Esophagus muscularis mucosa (tissue), 4 donors: ENCODE measurements at regions not wholly inside any gene's neighbourhood (a gene's known extent, or its start where the extent isn't known, plus 50 kb on each side); places are given as distances from the start of the nearest gene placed in this dataset.
A peak's percentile ranks its signal among the peaks of the same experiment; 100 is the strongest.
"Not testable (repeated sequence)": the region's sequence is repeated elsewhere in the genome, so short reads cannot be mapped to it uniquely, and the experiment has no call there.

Experiments used
- DNase-seq: peaks from one replicate; pipeline ENCODE4 v3.0.0-alpha.2; 2017; ENCODE audit errors: extremely low spot score
- H3K27ac ChIP-seq, 4 donors: fragments of 200-600 bp; sonication (generic); replicated peaks in 1 of 4; 1 replicate in 3 of 4; 2 replicates in 1 of 4; pipeline ENCODE4 v1.5.1; 2016 to 2019; ENCODE audit warnings: mild to moderate bottlenecking in 1 of 4
- H3K27me3 ChIP-seq, 4 donors: fragments of 200-600 bp; sonication (generic); one replicate each; pipeline versions ENCODE4 v1.5.1 to v1.6.0; 2016 to 2019
- H3K36me3 ChIP-seq, 4 donors: fragments of 200-600 bp; sonication (generic); one replicate each; pipeline ENCODE4 v1.5.1; 2016 to 2019
- H3K4me1 ChIP-seq, 4 donors: fragments of 200-600 bp; sonication (generic); one replicate each; pipeline ENCODE4 v1.5.1; 2016 to 2019
- H3K4me3 ChIP-seq, 4 donors: fragments of 200-600 bp; sonication (generic); 1 replicate in 2 of 4; 2 replicates in 2 of 4; pipeline ENCODE4 v1.5.1; 2016 to 2019; ENCODE audit warnings: mild to moderate bottlenecking in 4 of 4, moderate library complexity in 1 of 4
- H3K9me3 ChIP-seq, 4 donors: fragments of 200-600 bp; sonication (generic); 1 replicate in 3 of 4; 2 replicates in 1 of 4; pipeline ENCODE4 v1.5.1; 2016 to 2019
- EP300 ChIP-seq: sonication (generic); formaldehyde crosslinking; IDR thresholded peaks from one replicate; pipeline ENCODE4 v1.6.1; 2017; ENCODE audit warnings: antibody characterized with exemption
- POLR2A ChIP-seq: fragments of 450-650 bp; IDR thresholded peaks from one replicate; pipeline ENCODE4 v1.6.1; 2017; ENCODE audit warnings: antibody characterized with exemption, moderate library complexity, mild to moderate bottlenecking, low read depth
- POLR2AphosphoS5 ChIP-seq, 2 donors: sonication (generic); formaldehyde crosslinking; IDR thresholded peaks; one replicate each; pipeline ENCODE4 v1.6.1; 2017; ENCODE audit warnings: antibody characterized with exemption in 2 of 2
- WGBS: methylation state at CpG from one replicate; pipeline ENCODE4 v1.1.5; 2018; 5-methylcytosine and 5-hydroxymethylcytosine counted together
- intact Hi-C: fragments of 100-400 bp; cut with DNase I; formaldehyde crosslinking; loops from one replicate; pipeline ENCODE4 v1.15.1; 2023
- TF ChIP-seq, protein P1 (sequence below), 3 experiments: fragments of 200-600 bp in 2 of 3; fragments of 450-650 bp in 1 of 3; sonication (generic) in 2 of 3; IDR thresholded peaks; one replicate each; pipeline ENCODE4 v1.5.1; 2017 to 2019; ENCODE audit warnings: antibody characterized with exemption in 3 of 3, mild to moderate bottlenecking in 2 of 3, moderate library complexity in 1 of 3

DNA sequence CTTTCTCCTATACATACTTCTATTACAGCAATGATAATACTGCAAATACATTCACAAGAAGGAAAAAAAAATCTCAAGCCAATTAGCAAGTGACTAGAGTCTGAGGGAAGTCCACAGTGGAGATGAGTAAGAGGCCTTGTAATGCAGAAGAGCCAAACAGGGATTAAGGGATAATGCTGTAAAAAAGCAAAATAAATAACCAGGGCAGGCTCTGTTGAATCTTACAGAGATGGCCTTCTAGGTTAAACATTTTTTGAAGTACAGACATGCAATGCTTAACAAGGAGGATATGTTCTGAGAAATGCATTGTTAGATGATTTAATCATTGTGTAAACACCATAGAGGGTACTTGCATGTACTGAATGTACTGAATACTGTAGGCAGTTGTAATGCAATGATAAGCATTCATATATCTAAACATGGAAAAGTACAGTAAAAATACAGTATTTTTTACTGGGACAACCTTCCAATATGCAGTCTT lies 122.1 kb upstream of the RMDN2 start:
- intact Hi-C loops: no loop called here
- TF ChIP-seq POLR2AphosphoS5 (IDR thresholded peaks at IDR 0.05) (peak in 1 of 2 donors; percentile 39), POLR2A (no peak)
- Histone ChIP-seq H3K27me3 (no peaks in the 10 kb centered on the region), H3K9me3 (no peaks in the 10 kb centered on the region), H3K36me3 (no peaks in the 10 kb centered on the region), H3K27ac (peak overlapping the region; percentile 62 to 79 (median 70)), H3K4me1 (peaks cover 10 to 30% (median 23%) of the 10 kb centered on the region in 4 donors), H3K4me3 (no peak overlapping the region)
- DNase-seq: no peak

DNA sequence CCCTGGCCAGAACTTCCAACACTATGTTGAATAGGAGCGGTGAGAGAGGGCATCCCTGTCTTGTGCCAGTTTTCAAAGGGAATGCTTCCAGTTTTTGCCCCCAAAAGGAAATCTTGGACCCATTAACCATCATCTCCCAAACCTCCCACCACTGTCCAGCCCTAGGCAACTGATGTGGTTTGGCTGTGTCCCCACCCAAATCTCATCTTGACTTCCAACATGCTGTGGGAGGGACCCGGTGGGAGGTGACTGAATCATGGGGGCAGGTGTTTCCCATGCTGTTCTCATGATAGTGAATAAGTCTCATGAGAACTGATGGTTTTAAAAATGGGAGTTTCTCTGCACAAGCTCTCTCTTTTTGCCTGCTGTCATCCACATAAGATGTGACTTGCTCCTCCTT lies 119.1 kb upstream of the RMDN2 start:
- H3K4me3 ChIP-seq, intact Hi-C loops: not testable (repeated sequence)

DNA sequence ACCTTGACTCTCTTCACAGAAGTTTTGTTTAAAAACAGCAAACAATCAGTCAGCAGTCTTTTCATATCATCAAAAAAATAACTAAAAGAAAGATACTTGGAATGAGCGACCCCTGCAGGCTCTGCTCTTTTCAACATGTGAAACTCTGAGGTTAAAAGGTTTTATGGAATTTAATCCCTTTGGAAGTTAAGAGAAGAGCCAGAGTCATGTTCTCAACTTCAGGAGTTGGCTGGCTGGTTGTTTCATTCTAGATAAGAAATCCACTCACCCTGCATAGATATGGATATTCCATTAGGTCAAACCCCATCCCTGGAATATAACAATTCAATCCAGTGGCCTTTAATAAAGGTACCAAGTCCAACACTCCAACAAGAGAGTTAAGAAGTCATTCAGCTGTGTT lies 115.6 kb upstream of the RMDN2 start:
- H3K9me3 ChIP-seq: no peaks in the 10 kb centered on the region
- peak overlapping the region in 3 of 4 donors; percentile 11 to 44 (median 24) for H3K27ac ChIP-seq
- no peaks in the 10 kb centered on the region for H3K36me3 ChIP-seq
- no peaks in the 10 kb centered on the region for H3K27me3 ChIP-seq
- no peak for TF ChIP-seq POLR2A
- TF ChIP-seq, protein P1, sequence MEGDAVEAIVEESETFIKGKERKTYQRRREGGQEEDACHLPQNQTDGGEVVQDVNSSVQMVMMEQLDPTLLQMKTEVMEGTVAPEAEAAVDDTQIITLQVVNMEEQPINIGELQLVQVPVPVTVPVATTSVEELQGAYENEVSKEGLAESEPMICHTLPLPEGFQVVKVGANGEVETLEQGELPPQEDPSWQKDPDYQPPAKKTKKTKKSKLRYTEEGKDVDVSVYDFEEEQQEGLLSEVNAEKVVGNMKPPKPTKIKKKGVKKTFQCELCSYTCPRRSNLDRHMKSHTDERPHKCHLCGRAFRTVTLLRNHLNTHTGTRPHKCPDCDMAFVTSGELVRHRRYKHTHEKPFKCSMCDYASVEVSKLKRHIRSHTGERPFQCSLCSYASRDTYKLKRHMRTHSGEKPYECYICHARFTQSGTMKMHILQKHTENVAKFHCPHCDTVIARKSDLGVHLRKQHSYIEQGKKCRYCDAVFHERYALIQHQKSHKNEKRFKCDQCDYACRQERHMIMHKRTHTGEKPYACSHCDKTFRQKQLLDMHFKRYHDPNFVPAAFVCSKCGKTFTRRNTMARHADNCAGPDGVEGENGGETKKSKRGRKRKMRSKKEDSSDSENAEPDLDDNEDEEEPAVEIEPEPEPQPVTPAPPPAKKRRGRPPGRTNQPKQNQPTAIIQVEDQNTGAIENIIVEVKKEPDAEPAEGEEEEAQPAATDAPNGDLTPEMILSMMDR (IDR thresholded peaks at IDR 0.05): peak in 2 of 3 experiments; percentile 10 to 31
- TF ChIP-seq POLR2AphosphoS5 (IDR thresholded peaks at IDR 0.05): no peak
- TF ChIP-seq EP300: no peak
- DNase-seq: peak; percentile 7
- intact Hi-C loops: no loop called here
- H3K4me3 ChIP-seq: no peak overlapping the region
- 38% methylated on average over 1 of the region's 1 CpG for WGBS
- peaks cover 4 to 16% (median 15%) of the 10 kb centered on the region in 4 donors for H3K4me1 ChIP-seq

More for the DNA sequence above, 119.1 kb upstream of the RMDN2 start:
- H3K27ac ChIP-seq, H3K36me3 ChIP-seq, DNase-seq, H3K27me3 ChIP-seq, H3K9me3 ChIP-seq: not testable (repeated sequence)
- H3K4me1 ChIP-seq: peaks cover 8 to 33% (median 28%) of the 10 kb centered on the region in 4 donors
- 78% methylated on average over 2 of the region's 2 CpGs for WGBS

DNA sequence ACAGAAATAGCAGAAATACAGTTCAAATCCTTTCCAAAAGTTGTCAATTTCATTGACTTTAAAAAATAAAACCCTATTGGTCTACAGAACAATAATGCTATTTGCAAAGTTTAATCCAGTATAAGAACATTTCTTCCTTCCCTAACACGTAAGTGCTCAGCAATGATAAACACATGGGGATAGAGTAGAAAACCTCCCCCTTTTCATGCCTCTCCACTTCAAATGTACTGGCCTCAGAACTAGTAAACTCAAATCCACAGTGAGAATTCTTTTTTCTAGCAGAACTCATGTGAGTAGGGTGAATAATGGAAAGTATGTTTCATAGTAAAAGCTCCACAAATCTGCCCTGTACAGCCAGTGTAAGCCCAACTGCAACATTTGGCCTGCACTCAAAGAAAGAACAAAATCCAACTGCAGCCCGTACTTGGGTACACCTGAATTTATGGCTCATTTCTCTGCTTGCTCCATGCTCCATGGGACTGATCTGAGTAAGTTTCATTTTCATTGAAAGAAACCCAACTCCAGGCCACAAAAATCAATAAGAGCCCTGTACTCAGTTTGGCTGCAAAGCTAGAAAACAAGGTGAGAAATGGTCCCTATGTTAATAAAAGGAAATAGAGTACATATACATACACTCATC lies 115.0 kb upstream of the RMDN2 start:
- Histone ChIP-seq H3K36me3 (no peaks in the 10 kb centered on the region), H3K4me1 (peaks cover 4 to 16% (median 15%) of the 10 kb centered on the region in 4 donors), H3K9me3 (no peaks in the 10 kb centered on the region), H3K27me3 (no peaks in the 10 kb centered on the region), H3K4me3 (no peak overlapping the region), H3K27ac (peak overlapping the region in 3 of 4 donors; percentile 11 to 44 (median 24))
- peak; percentile 45 for DNase-seq
- 44% methylated on average over 2 of the region's 2 CpGs for WGBS
- TF ChIP-seq, protein P1 (IDR thresholded peaks at IDR 0.05): no peak
- TF ChIP-seq EP300: no peak
- TF ChIP-seq POLR2A: no peak
- no peak for TF ChIP-seq POLR2AphosphoS5 (IDR thresholded peaks at IDR 0.05)
- intact Hi-C loops: no loop called here

DNA sequence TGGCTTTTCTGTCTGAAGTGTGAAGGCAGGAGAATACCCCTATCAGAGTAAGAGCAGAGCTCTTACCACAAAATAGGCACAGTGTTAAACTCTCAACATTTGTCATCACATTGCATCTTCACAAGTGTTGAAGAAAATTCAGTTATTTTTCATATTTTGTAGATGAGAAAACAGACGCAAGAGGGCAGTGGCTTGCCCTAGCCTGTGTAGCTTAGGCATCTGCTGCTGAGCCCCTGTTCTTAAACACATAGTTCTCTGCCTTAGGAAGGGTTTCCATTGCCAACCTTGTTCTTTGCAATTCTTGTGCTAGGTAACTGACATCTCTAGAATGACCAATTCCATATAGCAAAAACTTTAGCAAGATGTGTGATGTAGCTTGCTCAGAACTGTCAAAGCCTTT lies 112.7 kb upstream of the RMDN2 start:
- H3K36me3 ChIP-seq: no peaks in the 10 kb centered on the region
- peak; percentile 74 for DNase-seq
- intact Hi-C loops: no loop called here
- peaks cover 4 to 16% (median 15%) of the 10 kb centered on the region in 4 donors for H3K4me1 ChIP-seq
- no peaks in the 10 kb centered on the region for H3K27me3 ChIP-seq
- no peaks in the 10 kb centered on the region for H3K9me3 ChIP-seq
- no peak overlapping the region for H3K4me3 ChIP-seq
- TF ChIP-seq EP300 (no peak), POLR2A (no peak), POLR2AphosphoS5 (IDR thresholded peaks at IDR 0.05) (no peak)
- TF ChIP-seq, protein P1 (IDR thresholded peaks at IDR 0.05): peak in 1 of 3 experiments; percentile 4
- H3K27ac ChIP-seq: no peak overlapping the region
- 70% methylated on average over 1 of the region's 1 CpG for WGBS
